GM23338 (cell line): ENCODE measurements at regions not wholly inside any gene's neighbourhood (a gene's known extent, or its start where the extent isn't known, plus 50 kb on each side); places are given as distances from the start of the nearest gene placed in this dataset.

Source experiments
- ATAC-seq: fragments of 200-7000 bp; cut with Tn5 transposase; 3 replicates; pipeline ENCODE4 v1.9.1; 2020
- DNase-seq: peaks from one replicate; pipeline ENCODE4 v3.0.0-alpha.2; 2015; ENCODE audit warnings: low spot score
- H2AFZ ChIP-seq: fragments of 200-600 bp; sonication (generic); 2 replicates; pipeline ENCODE4 v1.8.0; 2016; ENCODE audit warnings: antibody characterized with exemption, mild to moderate bottlenecking, moderate library complexity
- H3F3A ChIP-seq: fragments of 200-600 bp; sonication (generic); replicated peaks from 2 replicates; pipeline ENCODE4 v1.8.0; 2017; ENCODE audit warnings: antibody characterized with exemption, mixed run types, low read depth
- H3K27ac ChIP-seq: fragments of 200-600 bp; sonication (generic); 2 replicates; pipeline ENCODE4 v1.6.1; 2016; ENCODE audit warnings: low read depth
- H3K27me3 ChIP-seq: fragments of 200-600 bp; sonication (generic); 2 replicates; pipeline ENCODE4 v1.8.0; 2016; ENCODE audit warnings: mild to moderate bottlenecking, mixed run types, moderate library complexity; ENCODE audit not compliant: insufficient read depth
- H3K36me3 ChIP-seq: fragments of 200-600 bp; sonication (generic); 2 replicates; pipeline ENCODE4 v1.8.0; 2016; ENCODE audit warnings: mild to moderate bottlenecking; ENCODE audit not compliant: insufficient read depth
- H3K4me1 ChIP-seq: fragments of 200-600 bp; sonication (generic); 2 replicates; pipeline ENCODE4 v1.8.0; 2016; ENCODE audit warnings: mild to moderate bottlenecking, moderate library complexity; ENCODE audit not compliant: insufficient read depth
- H3K4me2 ChIP-seq: fragments of 200-600 bp; sonication (generic); 2 replicates; pipeline ENCODE4 v1.7.1; 2017; ENCODE audit warnings: mixed run types
- H3K4me3 ChIP-seq: fragments of 200-600 bp; sonication (generic); 2 replicates; pipeline ENCODE4 v1.6.1; 2016; ENCODE audit warnings: mixed run types
- H3K79me2 ChIP-seq: fragments of 200-600 bp; sonication (generic); replicated peaks from 2 replicates; pipeline ENCODE4 v1.8.0; 2017; ENCODE audit warnings: mild to moderate bottlenecking; ENCODE audit not compliant: insufficient read depth
- H3K9me2 ChIP-seq: fragments of 200-600 bp; sonication (generic); 2 replicates; pipeline ENCODE4 v1.8.0; 2017; ENCODE audit not compliant: insufficient read depth
- H4K20me1 ChIP-seq: fragments of 200-600 bp; sonication (generic); replicated peaks from 2 replicates; pipeline ENCODE4 v1.8.0; 2017; ENCODE audit warnings: mild to moderate bottlenecking; ENCODE audit not compliant: insufficient read depth
- H3K27ac Mint-ChIP-seq: 2 replicates; pipeline ENCODE4 v1.8.0; 2020; ENCODE audit warnings: inconsistent platforms, mild to moderate bottlenecking, moderate library complexity, mixed read lengths
- H3K27me3 Mint-ChIP-seq: 3 replicates; pipeline ENCODE4 v1.8.0; 2022; ENCODE audit warnings: low read depth, mild to moderate bottlenecking, moderate library complexity, mixed read lengths, inconsistent platforms; ENCODE audit not compliant: insufficient read depth, poor library complexity
- H3K36me3 Mint-ChIP-seq: 3 replicates; pipeline ENCODE4 v1.8.0; 2021; ENCODE audit warnings: low read depth, mild to moderate bottlenecking, inconsistent platforms, moderate library complexity, mixed read lengths
- H3K4me1 Mint-ChIP-seq: 3 replicates; pipeline ENCODE4 v1.8.0; 2020; ENCODE audit warnings: mild to moderate bottlenecking, inconsistent platforms, mixed read lengths
- H3K4me3 Mint-ChIP-seq: 3 replicates; pipeline ENCODE4 v1.8.0; 2021; ENCODE audit warnings: moderate library complexity, mild to moderate bottlenecking, inconsistent platforms, mixed read lengths
- H3K9me3 Mint-ChIP-seq: 3 replicates; pipeline ENCODE4 v1.8.0; 2020; ENCODE audit warnings: moderate library complexity, mild to moderate bottlenecking, inconsistent platforms, mixed read lengths
- CREB1 ChIP-seq: fragments of 250-450 bp; sonication (Bioruptor Pico); IDR thresholded peaks from 2 replicates; pipeline ENCODE4 v1.5.0; 2020; ENCODE audit warnings: low read depth, mild to moderate bottlenecking, moderate library complexity
- JUNB ChIP-seq: IDR thresholded peaks from one replicate; pipeline ENCODE4 v1.6.1; 2016; ENCODE audit warnings: antibody characterized with exemption; ENCODE audit not compliant: unreplicated experiment
- NANOG ChIP-seq: IDR thresholded peaks from 2 replicates; pipeline ENCODE4 v1.6.1; 2016; ENCODE audit warnings: antibody characterized with exemption, borderline replicate concordance
- POLR2AphosphoS5 ChIP-seq: IDR thresholded peaks from 2 replicates; pipeline ENCODE4 v1.6.1; 2016; ENCODE audit warnings: antibody characterized with exemption, low read depth
- STAT1 ChIP-seq: IDR thresholded peaks from one replicate; pipeline ENCODE4 v1.6.1; 2016; ENCODE audit warnings: antibody characterized with exemption; ENCODE audit not compliant: unreplicated experiment
- ZNF114 ChIP-seq: fragments of 250-450 bp; sonication (Bioruptor Pico); IDR thresholded peaks from 2 replicates; pipeline ENCODE4 v1.5.0; 2020; ENCODE audit warnings: mild to moderate bottlenecking, moderate library complexity
- ZNF331 ChIP-seq: fragments of 250-450 bp; sonication (Bioruptor Pico); IDR thresholded peaks from 2 replicates; pipeline ENCODE4 v1.5.0; 2020; ENCODE audit warnings: low read depth, mild to moderate bottlenecking, moderate library complexity
- TF ChIP-seq, protein P1 (sequence below), 2 experiments: fragments of 200-600 bp in 1 of 2; sonication (generic) in 1 of 2; conservative IDR thresholded peaks; 2 replicates each; pipeline versions ENCODE4 v1.5.1 to v1.6.1; 2016 to 2017; ENCODE audit warnings: antibody characterized with exemption in 2 of 2, low read depth in 2 of 2, mild to moderate bottlenecking in 2 of 2, moderate library complexity in 1 of 2
- TF ChIP-seq, protein P2 (sequence below): IDR thresholded peaks from one replicate; pipeline ENCODE4 v1.6.1; 2018; ENCODE audit warnings: antibody characterized with exemption; ENCODE audit not compliant: unreplicated experiment
- TF ChIP-seq, protein P3 (sequence below): fragments of 250-450 bp; sonication (Bioruptor Pico); IDR thresholded peaks from 2 replicates; pipeline ENCODE4 v1.5.0; 2020; ENCODE audit warnings: mild to moderate bottlenecking, moderate library complexity

DNA sequence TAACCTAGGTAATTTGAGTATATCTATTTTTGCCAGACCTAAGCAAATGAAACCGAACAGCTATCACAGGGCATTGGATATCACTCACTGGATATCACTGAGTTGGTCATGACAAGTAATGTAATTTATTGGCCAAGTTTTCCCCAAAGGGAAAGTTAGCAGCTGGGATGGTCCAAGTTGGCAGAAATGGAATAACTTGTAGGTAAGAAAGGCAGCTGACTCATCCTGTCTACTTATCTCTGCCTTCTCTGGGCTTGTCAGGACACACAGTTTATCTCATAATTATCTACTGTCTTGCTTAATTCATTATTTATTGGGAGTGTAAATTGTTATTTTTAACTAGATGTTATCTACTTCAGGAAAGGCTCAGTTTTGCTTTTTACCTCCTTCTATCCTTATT lies 502.0 kb upstream of the DPP6 start:
- ATAC-seq (no peak), DNase-seq (no peak)
- Histone ChIP-seq H4K20me1 (no peaks in the 10 kb centered on the region), H2AFZ (no peak overlapping the region), H3F3A (no peaks in the 10 kb centered on the region), H3K79me2 (no peaks in the 10 kb centered on the region), H3K27ac (no peak overlapping the region), H3K4me3 (no peak overlapping the region), H3K4me1 (no peaks in the 10 kb centered on the region), H3K9me2 (no peaks in the 10 kb centered on the region), H3K4me2 (no peak overlapping the region), H3K36me3 (0 out of 2 replicates have a peak, but pooled peaks cover 10% of the 10 kb centered on the region), H3K27me3 (no peaks in the 10 kb centered on the region)
- Mint-ChIP-seq H3K4me1 (no peaks in the 10 kb centered on the region), H3K27ac (no peak overlapping the region), H3K27me3 (no peaks in the 10 kb centered on the region), H3K36me3 (peaks cover 7% of the 10 kb centered on the region; the same call in 1 of the 3 replicates), H3K4me3 (no peak overlapping the region), H3K9me3 (peaks cover 87% of the 10 kb centered on the region)
- TF ChIP-seq, protein P1, sequence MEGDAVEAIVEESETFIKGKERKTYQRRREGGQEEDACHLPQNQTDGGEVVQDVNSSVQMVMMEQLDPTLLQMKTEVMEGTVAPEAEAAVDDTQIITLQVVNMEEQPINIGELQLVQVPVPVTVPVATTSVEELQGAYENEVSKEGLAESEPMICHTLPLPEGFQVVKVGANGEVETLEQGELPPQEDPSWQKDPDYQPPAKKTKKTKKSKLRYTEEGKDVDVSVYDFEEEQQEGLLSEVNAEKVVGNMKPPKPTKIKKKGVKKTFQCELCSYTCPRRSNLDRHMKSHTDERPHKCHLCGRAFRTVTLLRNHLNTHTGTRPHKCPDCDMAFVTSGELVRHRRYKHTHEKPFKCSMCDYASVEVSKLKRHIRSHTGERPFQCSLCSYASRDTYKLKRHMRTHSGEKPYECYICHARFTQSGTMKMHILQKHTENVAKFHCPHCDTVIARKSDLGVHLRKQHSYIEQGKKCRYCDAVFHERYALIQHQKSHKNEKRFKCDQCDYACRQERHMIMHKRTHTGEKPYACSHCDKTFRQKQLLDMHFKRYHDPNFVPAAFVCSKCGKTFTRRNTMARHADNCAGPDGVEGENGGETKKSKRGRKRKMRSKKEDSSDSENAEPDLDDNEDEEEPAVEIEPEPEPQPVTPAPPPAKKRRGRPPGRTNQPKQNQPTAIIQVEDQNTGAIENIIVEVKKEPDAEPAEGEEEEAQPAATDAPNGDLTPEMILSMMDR (conservative IDR thresholded peaks at IDR 0.05; ENCODE audit: low read depth in 2 of 2), result no peak
- no peak for TF ChIP-seq JUNB
- no peak for TF ChIP-seq POLR2AphosphoS5
- no peak for TF ChIP-seq ZNF331 (CRISPR knock-in tag)

DNA sequence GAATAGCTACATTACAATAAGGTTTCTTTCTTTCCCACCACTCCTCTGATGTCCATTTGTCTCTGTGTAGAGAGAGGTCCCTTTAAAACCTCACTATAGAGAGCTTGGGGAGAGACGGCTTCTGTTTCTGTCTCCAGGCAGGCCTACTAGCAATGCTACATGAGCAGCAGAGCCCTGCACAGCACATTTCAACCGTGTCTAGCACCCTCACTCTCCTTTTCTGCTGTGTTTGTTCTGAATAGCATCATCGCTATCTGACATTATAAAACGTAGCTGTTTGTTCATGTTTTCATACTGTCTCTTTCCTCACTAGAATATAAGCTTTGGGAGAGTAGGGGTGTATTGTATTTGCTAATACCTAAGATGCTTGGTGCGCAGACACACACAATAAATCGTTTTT lies 487.8 kb upstream of the DPP6 start:
- no peaks in the 10 kb centered on the region for H3K4me1 Mint-ChIP-seq
- no peak for TF ChIP-seq NANOG
- TF ChIP-seq, protein P2, sequence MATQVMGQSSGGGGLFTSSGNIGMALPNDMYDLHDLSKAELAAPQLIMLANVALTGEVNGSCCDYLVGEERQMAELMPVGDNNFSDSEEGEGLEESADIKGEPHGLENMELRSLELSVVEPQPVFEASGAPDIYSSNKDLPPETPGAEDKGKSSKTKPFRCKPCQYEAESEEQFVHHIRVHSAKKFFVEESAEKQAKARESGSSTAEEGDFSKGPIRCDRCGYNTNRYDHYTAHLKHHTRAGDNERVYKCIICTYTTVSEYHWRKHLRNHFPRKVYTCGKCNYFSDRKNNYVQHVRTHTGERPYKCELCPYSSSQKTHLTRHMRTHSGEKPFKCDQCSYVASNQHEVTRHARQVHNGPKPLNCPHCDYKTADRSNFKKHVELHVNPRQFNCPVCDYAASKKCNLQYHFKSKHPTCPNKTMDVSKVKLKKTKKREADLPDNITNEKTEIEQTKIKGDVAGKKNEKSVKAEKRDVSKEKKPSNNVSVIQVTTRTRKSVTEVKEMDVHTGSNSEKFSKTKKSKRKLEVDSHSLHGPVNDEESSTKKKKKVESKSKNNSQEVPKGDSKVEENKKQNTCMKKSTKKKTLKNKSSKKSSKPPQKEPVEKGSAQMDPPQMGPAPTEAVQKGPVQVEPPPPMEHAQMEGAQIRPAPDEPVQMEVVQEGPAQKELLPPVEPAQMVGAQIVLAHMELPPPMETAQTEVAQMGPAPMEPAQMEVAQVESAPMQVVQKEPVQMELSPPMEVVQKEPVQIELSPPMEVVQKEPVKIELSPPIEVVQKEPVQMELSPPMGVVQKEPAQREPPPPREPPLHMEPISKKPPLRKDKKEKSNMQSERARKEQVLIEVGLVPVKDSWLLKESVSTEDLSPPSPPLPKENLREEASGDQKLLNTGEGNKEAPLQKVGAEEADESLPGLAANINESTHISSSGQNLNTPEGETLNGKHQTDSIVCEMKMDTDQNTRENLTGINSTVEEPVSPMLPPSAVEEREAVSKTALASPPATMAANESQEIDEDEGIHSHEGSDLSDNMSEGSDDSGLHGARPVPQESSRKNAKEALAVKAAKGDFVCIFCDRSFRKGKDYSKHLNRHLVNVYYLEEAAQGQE, result no peak
- no peak for TF ChIP-seq JUNB
- TF ChIP-seq STAT1, result no peak
- TF ChIP-seq CREB1, result no peak
- no peak for TF ChIP-seq ZNF331 (CRISPR knock-in tag)
- TF ChIP-seq, protein P3, sequence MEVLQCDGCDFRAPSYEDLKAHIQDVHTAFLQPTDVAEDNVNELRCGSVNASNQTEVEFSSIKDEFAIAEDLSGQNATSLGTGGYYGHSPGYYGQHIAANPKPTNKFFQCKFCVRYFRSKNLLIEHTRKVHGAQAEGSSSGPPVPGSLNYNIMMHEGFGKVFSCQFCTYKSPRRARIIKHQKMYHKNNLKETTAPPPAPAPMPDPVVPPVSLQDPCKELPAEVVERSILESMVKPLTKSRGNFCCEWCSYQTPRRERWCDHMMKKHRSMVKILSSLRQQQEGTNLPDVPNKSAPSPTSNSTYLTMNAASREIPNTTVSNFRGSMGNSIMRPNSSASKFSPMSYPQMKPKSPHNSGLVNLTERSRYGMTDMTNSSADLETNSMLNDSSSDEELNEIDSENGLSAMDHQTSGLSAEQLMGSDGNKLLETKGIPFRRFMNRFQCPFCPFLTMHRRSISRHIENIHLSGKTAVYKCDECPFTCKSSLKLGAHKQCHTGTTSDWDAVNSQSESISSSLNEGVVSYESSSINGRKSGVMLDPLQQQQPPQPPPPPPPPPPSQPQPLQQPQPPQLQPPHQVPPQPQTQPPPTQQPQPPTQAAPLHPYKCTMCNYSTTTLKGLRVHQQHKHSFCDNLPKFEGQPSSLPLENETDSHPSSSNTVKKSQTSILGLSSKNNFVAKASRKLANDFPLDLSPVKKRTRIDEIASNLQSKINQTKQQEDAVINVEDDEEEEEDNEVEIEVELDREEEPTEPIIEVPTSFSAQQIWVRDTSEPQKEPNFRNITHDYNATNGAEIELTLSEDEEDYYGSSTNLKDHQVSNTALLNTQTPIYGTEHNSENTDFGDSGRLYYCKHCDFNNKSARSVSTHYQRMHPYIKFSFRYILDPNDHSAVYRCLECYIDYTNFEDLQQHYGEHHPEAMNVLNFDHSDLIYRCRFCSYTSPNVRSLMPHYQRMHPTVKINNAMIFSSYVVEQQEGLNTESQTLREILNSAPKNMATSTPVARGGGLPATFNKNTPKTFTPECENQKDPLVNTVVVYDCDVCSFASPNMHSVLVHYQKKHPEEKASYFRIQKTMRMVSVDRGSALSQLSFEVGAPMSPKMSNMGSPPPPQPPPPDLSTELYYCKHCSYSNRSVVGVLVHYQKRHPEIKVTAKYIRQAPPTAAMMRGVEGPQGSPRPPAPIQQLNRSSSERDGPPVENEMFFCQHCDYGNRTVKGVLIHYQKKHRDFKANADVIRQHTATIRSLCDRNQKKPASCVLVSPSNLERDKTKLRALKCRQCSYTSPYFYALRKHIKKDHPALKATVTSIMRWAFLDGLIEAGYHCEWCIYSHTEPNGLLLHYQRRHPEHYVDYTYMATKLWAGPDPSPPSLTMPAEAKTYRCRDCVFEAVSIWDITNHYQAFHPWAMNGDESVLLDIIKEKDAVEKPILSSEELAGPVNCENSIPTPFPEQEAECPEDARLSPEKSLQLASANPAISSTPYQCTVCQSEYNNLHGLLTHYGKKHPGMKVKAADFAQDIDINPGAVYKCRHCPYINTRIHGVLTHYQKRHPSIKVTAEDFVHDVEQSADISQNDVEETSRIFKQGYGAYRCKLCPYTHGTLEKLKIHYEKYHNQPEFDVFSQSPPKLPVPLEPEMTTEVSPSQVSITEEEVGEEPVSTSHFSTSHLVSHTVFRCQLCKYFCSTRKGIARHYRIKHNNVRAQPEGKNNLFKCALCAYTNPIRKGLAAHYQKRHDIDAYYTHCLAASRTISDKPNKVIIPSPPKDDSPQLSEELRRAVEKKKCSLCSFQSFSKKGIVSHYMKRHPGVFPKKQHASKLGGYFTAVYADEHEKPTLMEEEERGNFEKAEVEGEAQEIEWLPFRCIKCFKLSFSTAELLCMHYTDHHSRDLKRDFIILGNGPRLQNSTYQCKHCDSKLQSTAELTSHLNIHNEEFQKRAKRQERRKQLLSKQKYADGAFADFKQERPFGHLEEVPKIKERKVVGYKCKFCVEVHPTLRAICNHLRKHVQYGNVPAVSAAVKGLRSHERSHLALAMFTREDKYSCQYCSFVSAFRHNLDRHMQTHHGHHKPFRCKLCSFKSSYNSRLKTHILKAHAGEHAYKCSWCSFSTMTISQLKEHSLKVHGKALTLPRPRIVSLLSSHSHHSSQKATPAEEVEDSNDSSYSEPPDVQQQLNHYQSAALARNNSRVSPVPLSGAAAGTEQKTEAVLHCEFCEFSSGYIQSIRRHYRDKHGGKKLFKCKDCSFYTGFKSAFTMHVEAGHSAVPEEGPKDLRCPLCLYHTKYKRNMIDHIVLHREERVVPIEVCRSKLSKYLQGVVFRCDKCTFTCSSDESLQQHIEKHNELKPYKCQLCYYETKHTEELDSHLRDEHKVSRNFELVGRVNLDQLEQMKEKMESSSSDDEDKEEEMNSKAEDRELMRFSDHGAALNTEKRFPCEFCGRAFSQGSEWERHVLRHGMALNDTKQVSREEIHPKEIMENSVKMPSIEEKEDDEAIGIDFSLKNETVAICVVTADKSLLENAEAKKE (CRISPR knock-in tag), result no peak
- no peak for TF ChIP-seq ZNF114 (CRISPR knock-in tag)

More for the DNA sequence above, 487.8 kb upstream of the DPP6 start:
- no peak for DNase-seq
- Histone ChIP-seq H3K36me3 (no peaks in the 10 kb centered on the region; the same call in 1 of the 2 replicates), H3K9me2 (no peaks in the 10 kb centered on the region), H4K20me1 (no peaks in the 10 kb centered on the region), H3K79me2 (no peaks in the 10 kb centered on the region), H3K27me3 (no peaks in the 10 kb centered on the region), H2AFZ (no peak overlapping the region), H3F3A (no peaks in the 10 kb centered on the region), H3K27ac (no peak overlapping the region), H3K4me3 (no peak overlapping the region), H3K4me1 (no peaks in the 10 kb centered on the region), H3K4me2 (no peak overlapping the region)
- ATAC-seq, result no peak
- peaks cover 99% of the 10 kb centered on the region for H3K9me3 Mint-ChIP-seq
- no peak overlapping the region for H3K27ac Mint-ChIP-seq
- H3K27me3 Mint-ChIP-seq, result peaks cover 6% of the 10 kb centered on the region
- H3K4me3 Mint-ChIP-seq, result no peak overlapping the region
- peaks cover 43% of the 10 kb centered on the region for H3K36me3 Mint-ChIP-seq
